PC-9 (cell line): ENCODE measurements at regions not wholly inside any gene's neighbourhood (a gene's known extent, or its start where the extent isn't known, plus 50 kb on each side); places are given as distances from the start of the nearest gene placed in this dataset.

Source experiments
- BruUV-seq: library from RNA; stranded (reverse); fragments of 400-500 nt; replicated peaks from 2 replicates; lab custom pipeline; 2021; lab: Mats Ljungman, UMichigan
- CTCF ChIA-PET: fragments of 300-600 bp; sonication (Branson Sonifier 250); formaldehyde crosslinking; loops from one replicate; lab custom pipeline; 2022; ENCODE audit warnings: antibody characterized with exemption; lab: Charles Lee
- POLR2A ChIA-PET: fragments of 300-600 bp; sonication (Branson Sonifier 250); formaldehyde crosslinking; loops from one replicate; lab custom pipeline; 2022; ENCODE audit warnings: antibody characterized with exemption; ENCODE audit not compliant: unreplicated experiment; lab: Charles Lee
- DNase-seq, 2 experiments: peaks; one replicate each; pipeline versions ENCODE4 v3.0.0 to v3.0.0-alpha.2; 2015 to 2022; ENCODE audit warnings: mixed read lengths in 1 of 2
- H2AFZ ChIP-seq: fragments of 200-600 bp; sonication (generic); 2 replicates; pipeline ENCODE4 v1.8.1; 2017; ENCODE audit warnings: antibody characterized with exemption
- H3F3A ChIP-seq: fragments of 200-600 bp; sonication (generic); 2 replicates; pipeline ENCODE4 v1.8.1; 2017; ENCODE audit warnings: antibody characterized with exemption, mild to moderate bottlenecking, low read depth; ENCODE audit not compliant: insufficient read depth
- H3K27ac ChIP-seq: fragments of 200-600 bp; sonication (generic); 2 replicates; pipeline ENCODE4 v1.6.1; 2016; ENCODE audit warnings: mixed run types
- H3K27me3 ChIP-seq: fragments of 200-600 bp; sonication (generic); 2 replicates; pipeline ENCODE4 v1.6.1; 2016; ENCODE audit warnings: low read depth, mixed run types; ENCODE audit not compliant: insufficient read depth
- H3K36me3 ChIP-seq: fragments of 200-600 bp; sonication (generic); 2 replicates; pipeline ENCODE4 v1.6.1; 2016; ENCODE audit warnings: low read depth, mixed run types
- H3K4me1 ChIP-seq: fragments of 200-600 bp; sonication (generic); replicated peaks from 2 replicates; pipeline ENCODE4 v1.6.1; 2016; ENCODE audit warnings: mixed run types; ENCODE audit not compliant: insufficient read depth
- H3K4me2 ChIP-seq: fragments of 200-600 bp; sonication (generic); 2 replicates; pipeline ENCODE4 v1.6.1; 2017; ENCODE audit warnings: mixed run types
- H3K4me3 ChIP-seq: fragments of 200-600 bp; sonication (generic); 2 replicates; pipeline ENCODE4 v1.6.1; 2016; ENCODE audit warnings: mixed run types
- H3K79me2 ChIP-seq: fragments of 200-600 bp; sonication (generic); 2 replicates; pipeline ENCODE4 v1.6.1; 2017; ENCODE audit warnings: low read depth, mixed run types
- H3K9me2 ChIP-seq: fragments of 200-600 bp; sonication (generic); 2 replicates; pipeline ENCODE4 v1.8.1; 2017; ENCODE audit warnings: mild to moderate bottlenecking; ENCODE audit not compliant: insufficient read depth
- H3K9me3 ChIP-seq: fragments of 200-600 bp; sonication (generic); 2 replicates; pipeline ENCODE4 v1.8.1; 2016; ENCODE audit warnings: low read depth; ENCODE audit not compliant: insufficient read depth
- H4K20me1 ChIP-seq: fragments of 200-600 bp; sonication (generic); 2 replicates; pipeline ENCODE4 v1.8.1; 2017; ENCODE audit not compliant: insufficient read depth
- EZH2 ChIP-seq: fragments of 200-600 bp; sonication (generic); IDR thresholded peaks from 2 replicates; pipeline ENCODE4 v1.8.0; 2017; ENCODE audit warnings: antibody characterized with exemption, low read depth
- intact Hi-C: fragments of 100-400 bp; cut with micrococcal nuclease; formaldehyde crosslinking; loops from one replicate; pipeline ENCODE4 v1.10.0; 2022; ENCODE audit not compliant: unreplicated experiment
- TF ChIP-seq, protein P1 (sequence below): fragments of 200-600 bp; sonication (generic); conservative IDR thresholded peaks from 2 replicates; pipeline ENCODE4 v1.6.1; 2017; ENCODE audit warnings: mixed run types, antibody characterized with exemption, mild to moderate bottlenecking, moderate library complexity

DNA sequence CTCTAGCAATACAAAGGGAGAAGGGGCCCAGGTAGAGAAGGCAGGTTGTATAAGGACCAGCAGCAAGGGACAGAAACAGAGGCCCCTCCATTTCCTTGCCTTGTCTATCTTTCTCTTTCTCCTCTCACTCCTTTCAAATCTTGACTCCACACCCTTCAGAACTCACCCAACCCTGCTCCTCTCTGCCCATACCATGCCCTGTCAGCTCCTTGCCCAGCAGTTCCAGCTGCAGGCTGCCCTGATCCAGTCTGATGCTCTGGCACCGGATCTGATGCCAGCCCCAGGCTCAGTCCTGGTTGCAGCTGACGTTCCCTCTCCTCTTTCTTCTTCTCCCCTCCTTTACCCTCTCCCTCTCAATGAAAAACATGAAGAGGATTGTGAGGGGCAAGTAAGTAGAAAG, 291.2 kb downstream of the FBXW7 start:
- POLR2A ChIA-PET: no interaction called here
- Histone ChIP-seq H3K27ac (no peak overlapping the region), H3K4me2 (no peak overlapping the region), H3F3A (no peaks in the 10 kb centered on the region), H3K9me3 (no peaks in the 10 kb centered on the region), H3K27me3 (peaks cover 2% of the 10 kb centered on the region; the same call in 1 of the 2 replicates), H4K20me1 (no peaks in the 10 kb centered on the region), H3K4me1 (no peaks in the 10 kb centered on the region), H3K4me3 (no peak overlapping the region), H3K79me2 (no peaks in the 10 kb centered on the region), H3K36me3 (no peaks in the 10 kb centered on the region), H3K9me2 (no peaks in the 10 kb centered on the region), H2AFZ (no peak overlapping the region)
- intact Hi-C loops: no loop called here
- no TSS peak for BruUV-seq
- no peak for DNase-seq
- CTCF ChIA-PET: no interaction called here
- TF ChIP-seq, protein P1, sequence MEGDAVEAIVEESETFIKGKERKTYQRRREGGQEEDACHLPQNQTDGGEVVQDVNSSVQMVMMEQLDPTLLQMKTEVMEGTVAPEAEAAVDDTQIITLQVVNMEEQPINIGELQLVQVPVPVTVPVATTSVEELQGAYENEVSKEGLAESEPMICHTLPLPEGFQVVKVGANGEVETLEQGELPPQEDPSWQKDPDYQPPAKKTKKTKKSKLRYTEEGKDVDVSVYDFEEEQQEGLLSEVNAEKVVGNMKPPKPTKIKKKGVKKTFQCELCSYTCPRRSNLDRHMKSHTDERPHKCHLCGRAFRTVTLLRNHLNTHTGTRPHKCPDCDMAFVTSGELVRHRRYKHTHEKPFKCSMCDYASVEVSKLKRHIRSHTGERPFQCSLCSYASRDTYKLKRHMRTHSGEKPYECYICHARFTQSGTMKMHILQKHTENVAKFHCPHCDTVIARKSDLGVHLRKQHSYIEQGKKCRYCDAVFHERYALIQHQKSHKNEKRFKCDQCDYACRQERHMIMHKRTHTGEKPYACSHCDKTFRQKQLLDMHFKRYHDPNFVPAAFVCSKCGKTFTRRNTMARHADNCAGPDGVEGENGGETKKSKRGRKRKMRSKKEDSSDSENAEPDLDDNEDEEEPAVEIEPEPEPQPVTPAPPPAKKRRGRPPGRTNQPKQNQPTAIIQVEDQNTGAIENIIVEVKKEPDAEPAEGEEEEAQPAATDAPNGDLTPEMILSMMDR: no peak

DNA sequence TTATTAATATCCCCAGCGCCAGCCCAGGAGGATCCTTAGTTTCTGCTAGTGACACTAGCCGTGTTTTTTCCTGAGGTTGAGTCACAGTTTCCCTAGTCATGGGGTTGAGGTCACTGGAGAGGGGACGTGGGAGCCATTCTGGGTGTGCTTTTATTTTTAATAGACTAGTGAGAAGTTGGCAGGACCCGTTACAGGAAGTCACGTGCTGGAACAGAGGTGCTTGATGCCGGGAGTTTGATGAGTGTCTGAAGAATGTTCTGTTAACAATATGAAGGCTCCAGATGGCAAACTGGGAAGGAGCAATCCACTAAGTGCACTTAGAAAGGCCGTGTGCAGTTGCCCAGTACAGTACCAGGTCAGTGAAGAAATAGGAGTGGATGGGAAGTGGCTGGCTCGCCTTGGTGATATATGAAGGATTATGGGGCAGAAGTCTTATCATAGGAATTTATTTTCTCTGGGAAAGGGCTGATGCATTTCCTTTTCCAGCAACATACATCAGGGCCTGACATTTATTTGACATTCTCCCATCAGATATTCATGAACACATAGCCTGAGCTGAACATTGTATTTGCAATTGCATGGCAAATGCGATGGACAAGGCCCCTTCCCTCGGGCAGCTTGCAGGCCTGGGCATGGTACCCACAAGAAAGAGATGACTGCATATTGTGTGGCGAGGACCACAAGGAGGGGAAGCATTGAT, 291.8 kb downstream of the FBXW7 start:
- Histone ChIP-seq H3K36me3 (no peaks in the 10 kb centered on the region), H3K4me2 (no peak overlapping the region), H3K27ac (no peak overlapping the region), H4K20me1 (no peaks in the 10 kb centered on the region), H3K9me2 (no peaks in the 10 kb centered on the region), H3K79me2 (no peaks in the 10 kb centered on the region), H3K4me3 (no peak overlapping the region), H3K27me3 (peaks cover 2% of the 10 kb centered on the region; the same call in 1 of the 2 replicates), H3K4me1 (no peaks in the 10 kb centered on the region), H3F3A (no peaks in the 10 kb centered on the region), H2AFZ (no peak overlapping the region), H3K9me3 (no peaks in the 10 kb centered on the region)
- CTCF ChIA-PET: no interaction called here
- no TSS peak for BruUV-seq
- no peak for TF ChIP-seq EZH2
- TF ChIP-seq, protein P1: no peak
- intact Hi-C loops: no loop called here
- DNase-seq: no peak
- POLR2A ChIA-PET: interaction anchor here (0.6 kb wide), 1 partner anchor 112 kb away, joined by 4 read pairs; no protein-coding TSS in a partner anchor

DNA sequence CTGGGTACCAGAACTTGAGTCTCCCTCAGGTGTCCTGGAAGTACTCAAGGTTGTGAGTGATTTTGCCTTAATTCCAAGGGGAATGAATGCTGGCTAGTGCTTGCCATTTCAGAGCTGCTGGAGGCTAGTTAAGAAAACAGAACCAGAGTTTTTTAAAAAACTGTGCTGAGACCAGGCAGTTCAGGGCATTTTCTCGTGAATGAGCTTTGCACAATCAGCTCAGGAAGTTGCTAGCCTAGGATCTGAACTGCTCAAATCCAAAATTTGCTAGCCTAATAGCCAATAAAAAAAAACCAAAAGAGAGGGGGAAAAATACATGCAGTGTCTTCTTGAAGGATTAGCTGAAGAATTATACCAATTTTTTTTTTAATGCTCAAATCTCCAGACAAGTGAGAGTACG, 292.7 kb downstream of the FBXW7 start:
- Histone ChIP-seq H3K9me2 (no peaks in the 10 kb centered on the region), H3K4me3 (no peak overlapping the region), H3K4me2 (no peak overlapping the region), H3K4me1 (no peaks in the 10 kb centered on the region), H3F3A (no peaks in the 10 kb centered on the region), H3K9me3 (no peaks in the 10 kb centered on the region), H3K79me2 (no peaks in the 10 kb centered on the region), H4K20me1 (no peaks in the 10 kb centered on the region), H2AFZ (no peak overlapping the region), H3K27ac (no peak overlapping the region), H3K36me3 (no peaks in the 10 kb centered on the region), H3K27me3 (peaks cover 2% of the 10 kb centered on the region; the same call in 1 of the 2 replicates)
- TF ChIP-seq, protein P1: no peak
- TF ChIP-seq EZH2: no peak
- ChIA-PET CTCF (no interaction called here), POLR2A (no interaction called here)
- intact Hi-C loops: no loop called here
- DNase-seq: no peak
- no TSS peak for BruUV-seq
